ENCODE measurements at regions not wholly inside any gene's neighbourhood (a gene's known extent, or its start where the extent isn't known, plus 50 kb on each side); places are given as distances from the start of the nearest gene placed in this dataset.

GRCh38 chr3:115330430-115330829, 183.3 kb upstream of the ZBTB20 start:
- H3K9ac ChIP-seq = no peak overlapping the region
- no peak overlapping the region for H3K4me2 ChIP-seq (ENCODE audit: low read length)
- no peak for TF ChIP-seq CTCF (IDR thresholded peaks at IDR 0.05)
- no peak overlapping the region for H3K4me3 ChIP-seq (ENCODE audit: low read depth, low read length)
- H3K36me3 ChIP-seq (ENCODE audit: control insufficient read depth, insufficient read depth, low read length) = no peaks in the 10 kb centered on the region
- no peaks in the 10 kb centered on the region for H3K79me2 ChIP-seq
- no peak overlapping the region for H2AFZ ChIP-seq
- no peaks in the 10 kb centered on the region for H3K4me1 ChIP-seq
- H3K9me3 ChIP-seq (ENCODE audit: control insufficient read depth, low read length) = no peaks in the 10 kb centered on the region
- H3K27me3 ChIP-seq (ENCODE audit: control insufficient read depth, insufficient read depth, low read length) = no peaks in the 10 kb centered on the region
- H3K27ac ChIP-seq = no peak overlapping the region

- Histone ChIP-seq H3K4me2 (ENCODE audit: low read length) (no peak overlapping the region), H3K27ac (no peak overlapping the region), H3K9ac (no peak overlapping the region), H3K9me3 (ENCODE audit: control insufficient read depth, low read length) (no peaks in the 10 kb centered on the region), H2AFZ (no peak overlapping the region), H3K79me2 (no peaks in the 10 kb centered on the region), H3K4me3 (ENCODE audit: low read depth, low read length) (no peak overlapping the region), H3K27me3 (ENCODE audit: control insufficient read depth, insufficient read depth, low read length) (no peaks in the 10 kb centered on the region), H3K4me1 (no peaks in the 10 kb centered on the region), H3K36me3 (ENCODE audit: control insufficient read depth, insufficient read depth, low read length) (no peaks in the 10 kb centered on the region)
- TF ChIP-seq CTCF (IDR thresholded peaks at IDR 0.05) = no peak
Observed at GRCh38 chr3:115332998-115333397, 185.9 kb upstream of the ZBTB20 start.

- TF ChIP-seq CTCF (IDR thresholded peaks at IDR 0.05) = no peak
- no peaks in the 10 kb centered on the region for H3K27me3 ChIP-seq (ENCODE audit: control insufficient read depth, insufficient read depth, low read length)
- H3K4me2 ChIP-seq (ENCODE audit: low read length) = no peak overlapping the region
- no peak overlapping the region for H3K27ac ChIP-seq
- H3K36me3 ChIP-seq (ENCODE audit: control insufficient read depth, insufficient read depth, low read length) = no peaks in the 10 kb centered on the region
- no peak overlapping the region for H3K4me3 ChIP-seq (ENCODE audit: low read depth, low read length)
- H3K9ac ChIP-seq = no peak overlapping the region
- H3K9me3 ChIP-seq (ENCODE audit: control insufficient read depth, low read length) = no peaks in the 10 kb centered on the region
- no peaks in the 10 kb centered on the region for H3K79me2 ChIP-seq
- H3K4me1 ChIP-seq = no peaks in the 10 kb centered on the region
- H2AFZ ChIP-seq = no peak overlapping the region
Observed at GRCh38 chr3:115336836-115337235, 189.7 kb upstream of the ZBTB20 start.

- H3K9me3 ChIP-seq (ENCODE audit: control insufficient read depth, low read length) = no peaks in the 10 kb centered on the region
- H3K4me1 ChIP-seq = no peaks in the 10 kb centered on the region
- H3K27me3 ChIP-seq (ENCODE audit: control insufficient read depth, insufficient read depth, low read length) = no peaks in the 10 kb centered on the region
- H3K4me2 ChIP-seq (ENCODE audit: low read length) = no peak overlapping the region
- H3K4me3 ChIP-seq (ENCODE audit: low read depth, low read length) = no peak overlapping the region
- TF ChIP-seq CTCF (IDR thresholded peaks at IDR 0.05) = no peak
- no peak overlapping the region for H3K9ac ChIP-seq
- H2AFZ ChIP-seq = no peak overlapping the region
- H3K36me3 ChIP-seq (ENCODE audit: control insufficient read depth, insufficient read depth, low read length) = no peaks in the 10 kb centered on the region
- no peaks in the 10 kb centered on the region for H3K79me2 ChIP-seq
- no peak overlapping the region for H3K27ac ChIP-seq
Observed at GRCh38 chr3:115340586-115340985, 193.5 kb upstream of the ZBTB20 start.

- Histone ChIP-seq H3K4me2 (ENCODE audit: low read length) (no peak overlapping the region), H3K27me3 (ENCODE audit: control insufficient read depth, insufficient read depth, low read length) (no peaks in the 10 kb centered on the region), H3K4me3 (ENCODE audit: low read depth, low read length) (no peak overlapping the region), H2AFZ (no peak overlapping the region), H3K36me3 (ENCODE audit: control insufficient read depth, insufficient read depth, low read length) (no peaks in the 10 kb centered on the region), H3K9me3 (ENCODE audit: control insufficient read depth, low read length) (no peaks in the 10 kb centered on the region), H3K9ac (no peak overlapping the region), H3K79me2 (no peaks in the 10 kb centered on the region), H3K27ac (no peak overlapping the region), H3K4me1 (no peaks in the 10 kb centered on the region)
- TF ChIP-seq CTCF (IDR thresholded peaks at IDR 0.05) = no peak
Observed at GRCh38 chr3:115341208-115341607, 194.1 kb upstream of the ZBTB20 start.
